Upper lobe of left lung (tissue), 4 donors: ENCODE measurements at regions not wholly inside any gene's neighbourhood (a gene's known extent, or its start where the extent isn't known, plus 50 kb on each side); places are given as distances from the start of the nearest gene placed in this dataset.

Source experiments
- POLR2A ChIP-seq, 4 donors: fragments of 450-650 bp; IDR thresholded peaks; one replicate each; pipeline ENCODE4 v1.5.1; 2016 to 2017; ENCODE audit warnings: antibody characterized with exemption in 4 of 4, mild to moderate bottlenecking in 2 of 4
- TF ChIP-seq, protein P1 (sequence below), 6 experiments: fragments of 450-650 bp in 4 of 6; fragments of 200-600 bp in 2 of 6; sonication (generic) in 2 of 6; IDR thresholded peaks; one replicate each; pipeline ENCODE4 v1.5.1; 2016 to 2019; ENCODE audit warnings: antibody characterized with exemption in 6 of 6

DNA sequence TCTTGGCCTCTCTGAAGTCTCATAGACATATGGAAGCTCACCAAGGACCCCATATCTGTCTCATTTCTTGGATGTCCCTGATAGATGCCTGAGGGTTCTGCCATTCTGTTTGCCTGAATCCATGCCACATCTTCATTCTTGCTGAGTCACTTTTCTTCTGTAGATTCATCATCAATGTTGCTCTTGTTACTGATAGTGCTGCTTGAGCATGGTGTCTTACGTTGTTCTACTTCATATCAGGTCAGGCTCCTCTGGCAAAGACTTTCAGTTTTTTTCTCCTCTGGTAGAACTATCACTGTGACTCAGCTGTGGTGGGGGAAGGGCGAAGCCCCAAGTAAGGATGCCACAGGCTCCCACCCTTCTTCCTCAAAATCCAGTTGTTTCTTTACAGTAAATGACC lies 885.2 kb downstream of the DCDC2C start:
- TF ChIP-seq, protein P1, sequence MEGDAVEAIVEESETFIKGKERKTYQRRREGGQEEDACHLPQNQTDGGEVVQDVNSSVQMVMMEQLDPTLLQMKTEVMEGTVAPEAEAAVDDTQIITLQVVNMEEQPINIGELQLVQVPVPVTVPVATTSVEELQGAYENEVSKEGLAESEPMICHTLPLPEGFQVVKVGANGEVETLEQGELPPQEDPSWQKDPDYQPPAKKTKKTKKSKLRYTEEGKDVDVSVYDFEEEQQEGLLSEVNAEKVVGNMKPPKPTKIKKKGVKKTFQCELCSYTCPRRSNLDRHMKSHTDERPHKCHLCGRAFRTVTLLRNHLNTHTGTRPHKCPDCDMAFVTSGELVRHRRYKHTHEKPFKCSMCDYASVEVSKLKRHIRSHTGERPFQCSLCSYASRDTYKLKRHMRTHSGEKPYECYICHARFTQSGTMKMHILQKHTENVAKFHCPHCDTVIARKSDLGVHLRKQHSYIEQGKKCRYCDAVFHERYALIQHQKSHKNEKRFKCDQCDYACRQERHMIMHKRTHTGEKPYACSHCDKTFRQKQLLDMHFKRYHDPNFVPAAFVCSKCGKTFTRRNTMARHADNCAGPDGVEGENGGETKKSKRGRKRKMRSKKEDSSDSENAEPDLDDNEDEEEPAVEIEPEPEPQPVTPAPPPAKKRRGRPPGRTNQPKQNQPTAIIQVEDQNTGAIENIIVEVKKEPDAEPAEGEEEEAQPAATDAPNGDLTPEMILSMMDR (IDR thresholded peaks at IDR 0.05): no peak
- TF ChIP-seq POLR2A (IDR thresholded peaks at IDR 0.05): no peak
